Ascending aorta (tissue), 2 donors: ENCODE measurements at regions not wholly inside any gene's neighbourhood (a gene's known extent, or its start where the extent isn't known, plus 50 kb on each side); places are given as distances from the start of the nearest gene placed in this dataset.
A peak's percentile ranks its signal among the peaks of the same experiment; 100 is the strongest.

Source experiments
- DNase-seq, 2 donors: peaks; one replicate each; pipeline ENCODE4 v3.0.0-alpha.2; 2019; ENCODE audit warnings: low spot score in 2 of 2
- H3K27ac ChIP-seq, 2 donors: fragments of 200-600 bp; sonication (generic); one replicate each; pipeline ENCODE4 v1.5.1; 2016 to 2017; ENCODE audit warnings: mild to moderate bottlenecking in 1 of 2
- H3K27me3 ChIP-seq: fragments of 200-600 bp; sonication (generic); one replicate; pipeline ENCODE4 v1.5.1; 2017
- H3K36me3 ChIP-seq, 2 donors: fragments of 200-600 bp; sonication (generic); one replicate each; pipeline ENCODE4 v1.5.1; 2016
- H3K4me1 ChIP-seq, 2 donors: fragments of 200-600 bp; sonication (generic); one replicate each; pipeline ENCODE4 v1.5.1; 2016 to 2017; ENCODE audit warnings: mild to moderate bottlenecking in 1 of 2
- H3K4me3 ChIP-seq, 2 donors: fragments of 200-600 bp; sonication (generic); one replicate each; pipeline ENCODE4 v1.5.1; 2016 to 2017; ENCODE audit warnings: mild to moderate bottlenecking in 1 of 2
- H3K9me3 ChIP-seq, 2 donors: fragments of 200-600 bp; sonication (generic); one replicate each; pipeline ENCODE4 v1.5.1; 2016
- intact Hi-C: fragments of 100-400 bp; cut with DNase I; formaldehyde crosslinking; loops from one replicate; pipeline ENCODE4 v1.15.1; 2023
- TF ChIP-seq, protein P1 (sequence below), 3 experiments: fragments of 200-600 bp in 2 of 3; fragments of 450-650 bp in 1 of 3; sonication (generic) in 2 of 3; IDR thresholded peaks; one replicate each; pipeline ENCODE4 v1.5.1; 2016 to 2019; ENCODE audit warnings: antibody characterized with exemption in 3 of 3, mild to moderate bottlenecking in 1 of 3, moderate library complexity in 1 of 3

DNA sequence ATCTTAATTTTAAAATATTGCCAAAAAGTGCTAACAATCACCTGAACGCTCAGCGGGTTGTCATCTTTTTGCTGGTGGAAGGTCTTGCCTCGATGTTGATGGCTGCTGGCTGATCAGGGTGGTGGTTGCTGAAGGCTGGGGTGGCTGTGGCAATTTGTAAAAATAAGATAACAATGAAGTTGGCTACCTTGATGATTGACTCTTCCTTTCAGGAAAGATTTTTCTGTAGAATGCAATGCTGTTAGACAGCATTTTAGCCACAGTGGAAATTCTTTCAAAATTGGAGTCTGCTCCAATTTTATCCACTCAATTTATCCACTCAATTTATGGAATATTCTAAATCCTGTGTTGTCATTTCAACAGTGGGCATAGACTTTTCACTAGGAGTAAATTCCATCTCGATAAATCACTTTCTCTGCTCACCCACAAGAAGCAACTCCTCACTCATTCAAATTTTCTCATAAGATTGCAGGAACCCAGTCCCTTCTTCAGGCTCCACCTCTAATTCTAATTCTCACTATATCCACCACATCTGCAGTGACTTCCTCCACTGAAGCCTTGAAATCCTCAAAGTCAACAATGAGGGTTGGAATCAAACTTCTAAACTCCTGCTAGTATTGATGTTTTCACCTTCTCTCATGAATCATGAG is 78.8 kb downstream of the LINC01488 start:
- no peak for DNase-seq
- Histone ChIP-seq H3K27me3 (no peaks in the 10 kb centered on the region), H3K4me1 (no peaks in the 10 kb centered on the region), H3K27ac (no peak overlapping the region), H3K36me3 (no peaks in the 10 kb centered on the region), H3K9me3 (peaks cover 0 to 5% of the 10 kb centered on the region in 2 donors), H3K4me3 (no peak overlapping the region)
- TF ChIP-seq, protein P1, sequence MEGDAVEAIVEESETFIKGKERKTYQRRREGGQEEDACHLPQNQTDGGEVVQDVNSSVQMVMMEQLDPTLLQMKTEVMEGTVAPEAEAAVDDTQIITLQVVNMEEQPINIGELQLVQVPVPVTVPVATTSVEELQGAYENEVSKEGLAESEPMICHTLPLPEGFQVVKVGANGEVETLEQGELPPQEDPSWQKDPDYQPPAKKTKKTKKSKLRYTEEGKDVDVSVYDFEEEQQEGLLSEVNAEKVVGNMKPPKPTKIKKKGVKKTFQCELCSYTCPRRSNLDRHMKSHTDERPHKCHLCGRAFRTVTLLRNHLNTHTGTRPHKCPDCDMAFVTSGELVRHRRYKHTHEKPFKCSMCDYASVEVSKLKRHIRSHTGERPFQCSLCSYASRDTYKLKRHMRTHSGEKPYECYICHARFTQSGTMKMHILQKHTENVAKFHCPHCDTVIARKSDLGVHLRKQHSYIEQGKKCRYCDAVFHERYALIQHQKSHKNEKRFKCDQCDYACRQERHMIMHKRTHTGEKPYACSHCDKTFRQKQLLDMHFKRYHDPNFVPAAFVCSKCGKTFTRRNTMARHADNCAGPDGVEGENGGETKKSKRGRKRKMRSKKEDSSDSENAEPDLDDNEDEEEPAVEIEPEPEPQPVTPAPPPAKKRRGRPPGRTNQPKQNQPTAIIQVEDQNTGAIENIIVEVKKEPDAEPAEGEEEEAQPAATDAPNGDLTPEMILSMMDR (IDR thresholded peaks at IDR 0.05) = no peak
- intact Hi-C loops = no loop called here

DNA sequence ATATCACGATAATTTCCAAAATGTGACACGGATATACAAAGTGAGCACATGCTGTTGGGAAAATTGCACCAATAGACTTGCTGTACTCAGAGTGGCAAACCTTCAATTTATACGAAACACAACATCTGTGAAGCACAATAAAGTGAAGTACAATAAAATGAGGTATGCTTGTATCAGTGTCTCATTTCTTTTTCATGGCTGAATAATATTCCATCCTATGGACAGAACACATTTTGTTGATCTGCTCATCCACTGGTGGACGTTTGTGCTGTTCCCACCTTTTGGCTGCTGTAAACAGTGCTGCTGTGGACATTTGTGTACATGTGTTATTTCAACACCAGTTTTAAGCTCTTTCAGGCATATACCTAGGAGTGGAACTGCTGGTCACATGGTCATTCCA is 78.7 kb upstream of the CCND1 start:
- H3K4me1 ChIP-seq = no peaks in the 10 kb centered on the region
- intact Hi-C loops = no loop called here
- TF ChIP-seq, protein P1 (IDR thresholded peaks at IDR 0.05) = no peak
- no peak overlapping the region for H3K4me3 ChIP-seq
- no peaks in the 10 kb centered on the region for H3K27me3 ChIP-seq
- H3K36me3 ChIP-seq = no peaks in the 10 kb centered on the region
- peaks cover 0 to 5% of the 10 kb centered on the region in 2 donors for H3K9me3 ChIP-seq
- no peak overlapping the region for H3K27ac ChIP-seq
- DNase-seq = no peak

DNA sequence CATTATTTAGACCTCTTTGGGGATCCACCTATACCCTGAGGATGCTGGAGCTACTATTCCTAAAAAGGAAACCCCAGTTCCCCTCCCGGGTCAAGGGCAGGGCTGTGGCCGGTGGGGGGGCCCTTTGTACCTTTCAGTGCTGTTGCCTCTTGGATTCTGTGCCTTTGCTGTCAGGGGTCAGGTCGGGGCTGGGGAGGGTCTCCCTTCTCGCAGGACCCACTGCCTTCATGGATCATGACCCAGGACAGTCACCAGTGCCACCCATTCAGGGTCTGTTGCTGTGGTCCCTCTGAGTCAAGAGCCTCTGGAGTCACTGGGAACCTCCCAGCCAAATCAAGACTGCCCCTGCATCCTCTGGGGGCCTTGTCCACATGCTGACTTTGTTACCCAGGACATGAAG is 78.1 kb upstream of the CCND1 start:
- Histone ChIP-seq H3K27me3 (no peaks in the 10 kb centered on the region), H3K36me3 (no peaks in the 10 kb centered on the region), H3K9me3 (peaks cover 0 to 5% of the 10 kb centered on the region in 2 donors), H3K27ac (no peak overlapping the region), H3K4me3 (no peak overlapping the region), H3K4me1 (no peaks in the 10 kb centered on the region)
- TF ChIP-seq, protein P1 (IDR thresholded peaks at IDR 0.05) = no peak
- intact Hi-C loops = no loop called here
- DNase-seq = peak in 1 of 2 donors; percentile 40

DNA sequence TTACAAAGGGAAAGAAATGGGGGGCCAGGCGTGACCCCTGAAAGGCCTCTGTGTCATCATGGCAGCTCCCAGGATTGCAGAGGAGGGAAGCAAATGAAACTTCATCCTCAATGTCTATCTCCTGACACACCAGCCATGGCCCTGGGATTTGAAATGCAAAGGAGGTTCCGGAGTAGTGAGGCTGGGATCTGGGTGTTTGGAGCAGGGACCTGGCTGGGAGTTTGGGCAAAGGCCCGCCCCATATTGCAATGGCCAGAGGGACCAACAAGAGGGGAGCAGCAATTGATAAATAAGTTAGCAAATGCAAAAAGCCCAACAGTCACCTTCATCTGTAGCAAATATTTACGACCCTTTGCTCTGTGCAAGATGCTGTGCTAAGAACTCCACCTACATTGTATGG is 77.7 kb upstream of the CCND1 start:
- Histone ChIP-seq H3K36me3 (no peaks in the 10 kb centered on the region), H3K27me3 (no peaks in the 10 kb centered on the region), H3K27ac (no peak overlapping the region), H3K4me1 (no peaks in the 10 kb centered on the region), H3K4me3 (no peak overlapping the region), H3K9me3 (peaks cover 0 to 5% of the 10 kb centered on the region in 2 donors)
- TF ChIP-seq, protein P1 (IDR thresholded peaks at IDR 0.05) = no peak
- intact Hi-C loops = no loop called here
- peak in 1 of 2 donors; percentile 18 for DNase-seq

DNA sequence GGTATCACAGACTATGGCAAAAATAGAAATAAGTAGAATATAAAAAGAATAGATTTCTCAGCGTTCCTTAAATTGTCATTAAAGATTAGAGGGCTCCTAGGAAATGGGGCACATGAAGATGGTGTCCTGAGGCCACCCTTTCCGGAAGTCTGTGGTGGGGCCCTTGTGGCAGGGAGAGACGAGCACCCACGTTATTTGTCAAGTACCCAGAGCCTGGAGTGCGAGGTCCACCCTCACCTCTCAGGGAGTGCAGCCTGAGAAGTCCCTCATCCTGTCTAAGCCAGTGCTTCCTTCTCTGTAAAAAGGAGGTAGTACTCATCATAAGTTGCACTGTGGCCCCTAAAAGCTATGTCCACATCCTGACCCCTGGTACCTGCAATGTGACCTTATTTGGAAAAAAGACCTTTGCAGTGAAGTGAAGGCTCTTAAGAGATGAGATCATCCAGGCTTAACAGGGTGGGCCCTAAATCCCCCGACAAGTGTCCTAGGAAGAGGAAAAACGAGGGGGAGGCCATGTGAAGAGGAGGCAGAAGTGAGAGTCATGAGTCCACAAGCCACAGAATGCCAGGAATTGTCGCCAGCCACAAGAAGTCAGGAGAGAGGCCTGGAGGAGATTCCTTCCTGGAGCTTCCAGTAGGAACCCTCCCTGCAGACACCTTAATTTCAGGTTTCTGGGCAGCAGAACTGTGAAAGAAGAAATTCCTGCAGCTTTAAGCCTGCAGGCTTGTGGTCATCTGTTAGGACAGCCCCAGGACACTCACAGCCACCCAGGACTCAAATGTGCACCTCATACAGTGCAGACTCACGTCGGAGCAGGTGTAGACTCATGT is 76.8 kb upstream of the CCND1 start:
- peaks cover 0 to 5% of the 10 kb centered on the region in 2 donors for H3K9me3 ChIP-seq
- peak in 1 of 2 donors; percentile 52 for DNase-seq
- TF ChIP-seq, protein P1 (IDR thresholded peaks at IDR 0.05) = no peak

More for the DNA sequence above, 76.8 kb upstream of the CCND1 start:
- no peaks in the 10 kb centered on the region for H3K27me3 ChIP-seq
- H3K4me1 ChIP-seq = no peaks in the 10 kb centered on the region
- no peaks in the 10 kb centered on the region for H3K36me3 ChIP-seq
- H3K4me3 ChIP-seq = no peak overlapping the region
- no peak overlapping the region for H3K27ac ChIP-seq
- intact Hi-C loops = no loop called here
